Skin of body (tissue), 1 donor: ENCODE measurements at regions not wholly inside any gene's neighbourhood (a gene's known extent, or its start where the extent isn't known, plus 50 kb on each side); places are given as distances from the start of the nearest gene placed in this dataset.

ENCODE experiments used
- DNase-seq: peaks from one replicate; lab custom pipeline; 2025; lab: John Stamatoyannopoulos, UW

- no peak for DNase-seq
These were observed 429.5 kb downstream of the CCDC85A start for GRCh38 chr2:56613254-56613653.

DNA sequence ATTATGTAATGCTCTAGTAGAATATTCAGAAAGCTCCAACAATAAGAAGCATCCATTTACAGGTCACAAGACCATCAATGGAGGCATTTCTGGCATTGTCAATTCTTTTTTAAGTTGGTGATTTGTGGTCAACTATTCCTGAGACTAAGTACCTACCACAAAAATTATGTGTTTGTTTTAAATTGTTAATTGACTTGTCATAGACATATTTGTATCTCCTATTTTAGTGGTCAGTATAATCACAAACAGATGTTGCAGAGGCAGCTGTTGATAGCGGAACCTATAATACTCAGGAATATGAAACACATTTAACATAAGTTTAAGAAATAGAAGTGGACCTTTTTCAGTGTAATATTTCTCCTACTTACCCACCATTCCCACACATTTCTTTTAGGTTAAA lies 430.1 kb downstream of the CCDC85A start:
- no peak for DNase-seq

DNA sequence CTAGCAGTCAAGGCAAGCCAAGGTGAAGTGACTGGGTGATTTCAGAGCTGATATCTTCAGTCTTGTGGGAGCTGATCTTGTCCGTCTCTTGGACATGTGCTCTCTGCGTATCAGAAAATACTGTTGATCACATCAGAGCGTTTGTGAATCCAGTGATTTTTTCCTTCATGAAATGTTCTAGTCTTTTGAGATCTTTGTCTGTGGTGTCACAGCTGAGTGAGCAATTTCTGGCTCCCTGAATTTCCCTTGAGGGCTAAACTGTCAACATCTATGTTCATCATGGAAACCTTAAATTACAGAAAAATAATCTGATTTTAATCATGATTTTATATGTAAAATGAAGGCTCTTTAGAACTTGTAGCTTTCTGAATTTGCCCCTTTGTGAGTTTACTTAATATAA lies 432.0 kb downstream of the CCDC85A start:
- DNase-seq, result no peak

DNA sequence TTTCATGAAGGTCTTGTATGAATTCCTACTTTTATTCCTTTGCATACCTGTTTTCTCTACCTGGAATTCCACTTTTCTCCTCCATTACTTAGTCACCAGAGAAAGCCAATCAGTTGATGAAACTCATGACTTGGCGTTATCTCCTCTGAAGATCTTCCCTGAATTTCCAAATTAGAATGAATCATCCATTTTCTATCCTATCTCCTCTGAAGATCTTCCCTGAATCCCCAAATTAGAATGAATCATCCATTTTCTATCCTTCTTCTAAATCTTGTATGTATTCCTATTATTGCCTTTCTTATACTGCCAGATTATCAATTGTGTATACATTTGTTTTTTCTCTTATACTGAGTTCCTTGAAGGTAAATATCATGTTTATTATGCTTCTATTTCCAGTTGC lies 440.4 kb downstream of the CCDC85A start:
- no peak for DNase-seq

GRCh38 chr2:56626927-56627326 lies 443.1 kb downstream of the CCDC85A start:
- DNase-seq, result no peak

GRCh38 chr2:56630286-56630685 lies 446.5 kb downstream of the CCDC85A start:
- DNase-seq, result no peak

- DNase-seq, result no peak
These were observed 464.2 kb downstream of the CCDC85A start for GRCh38 chr2:56647997-56648396.

GRCh38 chr2:56648802-56649201 lies 465.0 kb downstream of the CCDC85A start:
- no peak for DNase-seq

- DNase-seq, result no peak
These were observed 471.1 kb downstream of the CCDC85A start for GRCh38 chr2:56654936-56655335.

- DNase-seq, result no peak
These were observed 473.0 kb downstream of the CCDC85A start for GRCh38 chr2:56656826-56657225.

DNA sequence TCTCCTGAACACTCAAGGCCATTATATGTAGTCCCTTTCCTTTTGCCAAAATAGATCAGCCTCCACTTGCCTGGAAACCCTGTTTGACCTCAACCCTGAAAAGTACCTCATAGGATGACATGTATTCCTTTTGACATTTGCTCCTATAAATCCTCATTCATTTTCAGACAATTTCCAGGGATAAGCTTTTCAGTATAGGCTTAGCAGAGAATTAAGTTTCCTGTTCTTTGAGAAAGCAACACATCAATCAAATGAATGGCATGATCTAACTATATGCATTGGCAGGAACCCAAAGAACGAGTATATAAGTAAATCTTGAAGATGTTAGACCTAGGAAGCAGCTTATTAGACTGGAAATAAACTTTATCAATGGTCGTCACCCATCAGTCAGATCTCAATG lies 483.0 kb downstream of the CCDC85A start:
- DNase-seq, result no peak

DNA sequence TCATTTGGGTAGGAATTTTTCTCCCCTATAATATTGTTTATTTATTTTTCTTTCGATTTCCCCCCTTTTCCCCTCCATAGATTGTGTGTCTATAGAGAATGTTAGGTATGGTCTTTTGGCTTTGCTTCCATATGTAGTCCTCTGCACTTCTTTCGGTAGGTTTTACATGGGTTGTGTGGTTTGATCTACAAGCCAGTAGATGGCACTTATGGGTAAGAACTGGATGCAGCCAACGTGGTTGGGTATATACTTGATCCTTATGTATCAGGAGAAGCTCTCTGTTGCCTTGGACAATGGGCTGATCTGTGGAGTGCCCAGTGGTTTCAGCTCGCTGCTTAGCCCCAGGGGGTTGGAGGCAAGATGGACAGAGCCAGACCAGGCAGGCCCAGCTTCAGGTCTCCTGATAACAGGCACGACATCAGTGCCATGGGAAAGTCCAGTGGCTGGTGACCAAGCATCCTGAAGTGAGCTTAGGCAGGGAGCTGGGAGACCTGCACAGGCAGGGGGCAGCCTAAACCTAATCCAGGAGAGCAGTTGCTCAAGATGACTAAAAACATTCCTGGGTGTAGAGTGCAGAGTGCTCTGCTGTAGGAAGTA lies 488.3 kb downstream of the CCDC85A start:
- DNase-seq, result no peak

DNA sequence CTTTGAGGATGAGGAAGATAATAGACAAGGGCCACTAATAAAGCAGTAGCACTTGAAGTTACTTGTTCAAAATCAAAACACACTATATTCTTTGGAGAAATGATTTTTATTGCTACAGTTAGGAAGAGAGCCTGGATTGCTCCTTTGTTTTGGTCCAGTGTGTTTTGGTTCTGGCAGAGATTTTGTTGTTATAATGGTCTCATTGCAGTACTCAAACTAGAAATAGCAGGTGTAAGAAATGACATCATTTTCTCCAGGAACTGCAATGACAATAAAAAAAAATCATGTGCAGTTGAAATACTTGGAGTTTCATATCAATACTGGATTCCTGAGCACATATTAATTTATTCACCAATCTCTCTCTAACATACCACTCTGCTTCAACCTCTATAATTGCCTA lies 490.3 kb downstream of the CCDC85A start:
- DNase-seq, result no peak

GRCh38 chr2:56676966-56677365 lies 493.2 kb downstream of the CCDC85A start:
- no peak for DNase-seq

DNA sequence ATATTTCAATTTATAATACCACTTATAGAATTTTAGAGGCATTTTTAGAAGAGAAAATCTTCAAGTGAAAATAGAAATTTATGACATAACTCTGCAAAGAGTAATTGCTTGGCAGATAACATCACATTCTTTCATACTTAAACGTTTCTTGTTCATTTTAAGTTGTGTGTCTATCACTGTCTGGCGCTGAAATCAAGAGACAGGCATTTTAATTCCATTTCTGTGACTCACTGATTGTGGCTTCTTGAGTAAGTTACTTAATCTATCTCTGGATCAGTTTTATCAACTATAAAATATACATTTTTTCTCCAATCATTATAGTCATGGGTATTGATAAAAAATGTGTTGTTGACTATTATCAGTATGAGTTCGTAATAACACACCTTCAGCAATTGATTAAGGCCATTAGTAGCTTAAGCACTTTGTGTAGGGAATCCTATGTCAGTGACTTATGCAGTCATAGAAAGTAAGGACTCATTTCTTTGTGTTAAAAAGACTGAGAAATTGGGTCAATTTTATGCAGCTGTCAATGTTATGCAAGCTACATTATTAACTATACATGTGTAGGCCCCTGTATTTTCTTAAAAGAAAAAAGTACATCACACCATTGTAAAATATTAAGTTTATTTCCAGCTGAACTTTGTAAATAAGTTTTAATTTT lies 497.3 kb downstream of the CCDC85A start:
- peak; percentile 25 for DNase-seq

- no peak for DNase-seq
These were observed 498.0 kb downstream of the CCDC85A start for GRCh38 chr2:56681659-56682396.

GRCh38 chr2:56682397-56682760 lies 498.6 kb downstream of the CCDC85A start:
- DNase-seq, result no peak

GRCh38 chr2:56684327-56684726 lies 500.5 kb downstream of the CCDC85A start:
- DNase-seq, result no peak

GRCh38 chr2:56685205-56685604 lies 501.4 kb downstream of the CCDC85A start:
- no peak for DNase-seq

- DNase-seq, result no peak
These were observed 503.4 kb downstream of the CCDC85A start for GRCh38 chr2:56687169-56687568.

- no peak for DNase-seq
These were observed 504.9 kb downstream of the CCDC85A start for GRCh38 chr2:56688661-56689060.

DNA sequence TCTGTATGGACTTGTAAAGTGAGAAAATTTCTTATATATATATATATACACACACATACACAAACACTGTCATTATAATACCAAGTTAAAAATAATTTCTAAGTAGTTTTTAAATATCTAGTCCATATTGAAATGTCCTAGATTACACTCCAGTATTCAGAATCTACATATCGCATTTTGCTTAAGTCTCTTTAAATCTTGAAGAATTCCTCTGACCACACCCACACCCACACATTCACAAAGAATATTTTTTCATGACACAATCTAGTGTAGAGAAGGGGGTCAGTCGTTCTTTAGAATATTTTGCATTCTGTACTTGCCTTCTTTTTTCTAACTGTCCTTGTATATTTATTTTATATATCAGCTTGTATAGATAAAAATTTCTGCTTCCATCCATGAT lies 509.7 kb downstream of the CCDC85A start:
- no peak for DNase-seq

DNA sequence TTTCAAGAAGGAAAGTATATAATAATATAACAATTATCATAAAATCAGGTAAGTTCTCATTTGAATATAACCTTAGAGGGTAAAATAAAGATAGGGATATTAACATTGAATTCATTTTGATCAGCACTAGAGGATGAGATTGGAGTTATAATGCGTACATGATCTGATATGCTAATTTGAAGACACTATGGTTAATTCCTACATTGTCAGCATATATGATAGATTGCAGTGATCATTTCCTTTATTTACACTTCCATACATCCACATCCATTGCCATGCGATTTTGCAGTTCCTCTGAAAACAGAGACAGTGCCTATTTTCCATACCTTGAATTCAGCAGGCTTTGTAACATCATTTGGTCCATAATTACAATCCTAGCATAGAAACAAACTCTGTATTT lies 519.2 kb downstream of the CCDC85A start:
- DNase-seq, result no peak
